ENCODE measurements at regions not wholly inside any gene's neighbourhood (a gene's known extent, or its start where the extent isn't known, plus 50 kb on each side); places are given as distances from the start of the nearest gene placed in this dataset.
"Not testable (repeated sequence)": the region's sequence is repeated elsewhere in the genome, so short reads cannot be mapped to it uniquely, and the experiment has no call there.

- TF ChIP-seq CTCF, POLR2A, POLR2AphosphoS5, EP300 (IDR thresholded peaks at IDR 0.05): not testable (repeated sequence)
These were observed 411.4 kb downstream of the LTN1 start for GRCh38 chr21:28581311-28581731.
